Limb (tissue), 2 donors: ENCODE measurements at regions not wholly inside any gene's neighbourhood (a gene's known extent, or its start where the extent isn't known, plus 50 kb on each side); places are given as distances from the start of the nearest gene placed in this dataset.

Experiments used
- DNase-seq, 2 donors: peaks; one replicate each; pipeline ENCODE4 v3.0.0-alpha.2; 2016; ENCODE audit errors: extremely low spot score in 2 of 2

- no peak for DNase-seq
These were observed 89.0 kb downstream of the MXRA5 start for GRCh38 chrX:3257471-3257870.

GRCh38 chrX:3256868-3257267 is 89.6 kb downstream of the MXRA5 start:
- no peak for DNase-seq

- DNase-seq: no peak
These were observed 93.7 kb downstream of the MXRA5 start for GRCh38 chrX:3252744-3253143.

- DNase-seq: peak in 1 of 2 donors; percentile 15
These were observed 95.5 kb downstream of the MXRA5 start for GRCh38 chrX:3250966-3251365.

- no peak for DNase-seq
These were observed 101.5 kb downstream of the MXRA5 start for GRCh38 chrX:3244955-3245354.

- DNase-seq: no peak
These were observed 102.2 kb downstream of the MXRA5 start for GRCh38 chrX:3244203-3244743.

GRCh38 chrX:3232262-3232923 is 114.1 kb downstream of the MXRA5 start:
- no peak for DNase-seq

- no peak for DNase-seq
These were observed 114.7 kb downstream of the MXRA5 start for GRCh38 chrX:3231766-3232165.

- no peak for DNase-seq
These were observed 116.0 kb downstream of the MXRA5 start for GRCh38 chrX:3230496-3230895.

- no peak for DNase-seq
These were observed 118.9 kb downstream of the MXRA5 start for GRCh38 chrX:3227526-3227925.

GRCh38 chrX:3226087-3226486 is 120.4 kb downstream of the MXRA5 start:
- no peak for DNase-seq

- DNase-seq: no peak
These were observed 124.8 kb downstream of the MXRA5 start for GRCh38 chrX:3221643-3222042.

GRCh38 chrX:3219667-3220066 is 126.8 kb downstream of the MXRA5 start:
- no peak for DNase-seq

GRCh38 chrX:3219231-3219630 is 127.2 kb downstream of the MXRA5 start:
- DNase-seq: no peak

- no peak for DNase-seq
These were observed 128.0 kb downstream of the MXRA5 start for GRCh38 chrX:3218442-3218841.

GRCh38 chrX:3216581-3217180 is 129.8 kb downstream of the MXRA5 start:
- DNase-seq: no peak

- no peak for DNase-seq
These were observed 131.2 kb downstream of the MXRA5 start for GRCh38 chrX:3215249-3215648.

GRCh38 chrX:3206314-3206713 is 140.1 kb downstream of the MXRA5 start:
- DNase-seq: no peak

- DNase-seq: no peak
These were observed 141.8 kb downstream of the MXRA5 start for GRCh38 chrX:3204606-3205005.

- DNase-seq: no peak
These were observed 150.6 kb downstream of the MXRA5 start for GRCh38 chrX:3195845-3196244.

- DNase-seq: no peak
These were observed 151.6 kb downstream of the ARSF start for GRCh38 chrX:3192835-3193234.

- DNase-seq: no peak
These were observed 150.5 kb downstream of the ARSF start for GRCh38 chrX:3191796-3192195.

GRCh38 chrX:3191201-3191600 is 149.9 kb downstream of the ARSF start:
- DNase-seq: no peak
